Fibroblast of lung (primary cell): ENCODE measurements at regions not wholly inside any gene's neighbourhood (a gene's known extent, or its start where the extent isn't known, plus 50 kb on each side); places are given as distances from the start of the nearest gene placed in this dataset.
A peak's percentile ranks its signal among the peaks of the same experiment; 100 is the strongest.

Experiments
- DNase-seq, 2 donors: peaks; one replicate each; pipeline versions ENCODE4 v3.0.0 to v3.0.0-alpha.2; 2010; ENCODE audit warnings: low read depth in 2 of 2
- H2AFZ ChIP-seq: 2 replicates; pipeline ENCODE4 v1.5.1; 2012; ENCODE audit warnings: low read length, control low read depth, inconsistent platforms
- H3K27ac ChIP-seq: 2 replicates; pipeline ENCODE4 v1.5.1; 2011; ENCODE audit warnings: low read length, control low read depth; ENCODE audit not compliant: insufficient read depth
- H3K27me3 ChIP-seq: 2 replicates; pipeline ENCODE4 v1.5.1; 2011; ENCODE audit warnings: mild to moderate bottlenecking, low read length; ENCODE audit not compliant: control insufficient read depth, insufficient read depth
- H3K36me3 ChIP-seq: 2 replicates; pipeline ENCODE4 v1.5.1; 2011; ENCODE audit warnings: low read length; ENCODE audit not compliant: control insufficient read depth, insufficient read depth
- H3K4me1 ChIP-seq: 2 replicates; pipeline ENCODE4 v1.5.1; 2011; ENCODE audit warnings: low read length; ENCODE audit not compliant: control insufficient read depth, insufficient read depth; ENCODE audit errors: extremely low read depth
- H3K4me2 ChIP-seq: 2 replicates; pipeline ENCODE4 v1.5.1; 2011; ENCODE audit warnings: low read length, control low read depth; ENCODE audit not compliant: insufficient read depth; ENCODE audit errors: extremely low read depth
- H3K4me3 ChIP-seq, 4 experiments: fragments of 200-600 bp in 1 of 4; sonication (generic) in 1 of 4; replicated peaks in 1 of 4; 2 replicates each; pipeline ENCODE4 v1.5.1; 2011 to 2016; ENCODE audit warnings: low read length in 4 of 4, low read depth in 3 of 4, mild to moderate bottlenecking in 3 of 4, control low read depth in 2 of 4, inconsistent platforms in 1 of 4, mixed read lengths in 1 of 4; ENCODE audit not compliant: insufficient read depth in 1 of 4; ENCODE audit errors: control extremely low read depth in 1 of 4
- H3K79me2 ChIP-seq: 2 replicates; pipeline ENCODE4 v1.5.1; 2012; ENCODE audit warnings: mild to moderate bottlenecking, low read length, inconsistent platforms; ENCODE audit not compliant: control insufficient read depth, insufficient read depth
- H3K9ac ChIP-seq: 2 replicates; pipeline ENCODE4 v1.5.1; 2011; ENCODE audit warnings: mild to moderate bottlenecking, low read length, control low read depth; ENCODE audit not compliant: insufficient read depth
- H3K9me3 ChIP-seq: 2 replicates; pipeline ENCODE4 v1.5.1; 2012; ENCODE audit warnings: low read depth, low read length; ENCODE audit not compliant: control insufficient read depth, insufficient read depth
- H4K20me1 ChIP-seq: 2 replicates; pipeline ENCODE4 v1.5.1; 2011; ENCODE audit warnings: low read length; ENCODE audit not compliant: control insufficient read depth, insufficient read depth; ENCODE audit errors: extremely low read depth
- EZH2 ChIP-seq: IDR thresholded peaks from 2 replicates; pipeline ENCODE4 v1.5.1; 2012; ENCODE audit warnings: low read length, control low read depth, mild to moderate bottlenecking; ENCODE audit errors: missing control alignments
- TF ChIP-seq, protein P1 (sequence below), 2 donors: IDR thresholded peaks in 1 of 2; conservative IDR thresholded peaks in 1 of 2; 1 replicate in 1 of 2; 2 replicates in 1 of 2; pipeline ENCODE4 v1.5.1; 2011 to 2012; ENCODE audit warnings: low read length in 2 of 2, control low read depth in 1 of 2, inconsistent platforms in 1 of 2, low read depth in 1 of 2, mild to moderate bottlenecking in 1 of 2

GRCh38 chr4:65063601-65064000 is 606.7 kb downstream of the EPHA5 start:
- Histone ChIP-seq H3K4me3 (no peak overlapping the region), H2AFZ (no peak overlapping the region), H3K4me1 (no peaks in the 10 kb centered on the region), H3K27me3 (no peaks in the 10 kb centered on the region), H3K4me2 (no peak overlapping the region), H3K79me2 (no peaks in the 10 kb centered on the region), H3K9me3 (no peaks in the 10 kb centered on the region), H4K20me1 (no peaks in the 10 kb centered on the region), H3K9ac (no peak overlapping the region), H3K27ac (no peak overlapping the region), H3K36me3 (no peaks in the 10 kb centered on the region)
- TF ChIP-seq, protein P1, sequence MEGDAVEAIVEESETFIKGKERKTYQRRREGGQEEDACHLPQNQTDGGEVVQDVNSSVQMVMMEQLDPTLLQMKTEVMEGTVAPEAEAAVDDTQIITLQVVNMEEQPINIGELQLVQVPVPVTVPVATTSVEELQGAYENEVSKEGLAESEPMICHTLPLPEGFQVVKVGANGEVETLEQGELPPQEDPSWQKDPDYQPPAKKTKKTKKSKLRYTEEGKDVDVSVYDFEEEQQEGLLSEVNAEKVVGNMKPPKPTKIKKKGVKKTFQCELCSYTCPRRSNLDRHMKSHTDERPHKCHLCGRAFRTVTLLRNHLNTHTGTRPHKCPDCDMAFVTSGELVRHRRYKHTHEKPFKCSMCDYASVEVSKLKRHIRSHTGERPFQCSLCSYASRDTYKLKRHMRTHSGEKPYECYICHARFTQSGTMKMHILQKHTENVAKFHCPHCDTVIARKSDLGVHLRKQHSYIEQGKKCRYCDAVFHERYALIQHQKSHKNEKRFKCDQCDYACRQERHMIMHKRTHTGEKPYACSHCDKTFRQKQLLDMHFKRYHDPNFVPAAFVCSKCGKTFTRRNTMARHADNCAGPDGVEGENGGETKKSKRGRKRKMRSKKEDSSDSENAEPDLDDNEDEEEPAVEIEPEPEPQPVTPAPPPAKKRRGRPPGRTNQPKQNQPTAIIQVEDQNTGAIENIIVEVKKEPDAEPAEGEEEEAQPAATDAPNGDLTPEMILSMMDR (conservative IDR thresholded peaks at IDR 0.05 in 1 of 2, IDR thresholded peaks at IDR 0.05 in 1 of 2; ENCODE audit: low read depth in 1 of 2, low read length in 2 of 2) = no peak
- TF ChIP-seq EZH2 = no peak
- no peak for DNase-seq

GRCh38 chr4:65050786-65051185 is 619.5 kb downstream of the EPHA5 start:
- Histone ChIP-seq H3K9ac (no peak overlapping the region), H3K4me1 (no peaks in the 10 kb centered on the region), H2AFZ (no peak overlapping the region), H3K9me3 (no peaks in the 10 kb centered on the region), H3K4me2 (no peak overlapping the region), H3K79me2 (no peaks in the 10 kb centered on the region), H3K27me3 (no peaks in the 10 kb centered on the region), H3K4me3 (no peak overlapping the region), H3K27ac (no peak overlapping the region), H3K36me3 (no peaks in the 10 kb centered on the region), H4K20me1 (no peaks in the 10 kb centered on the region)
- no peak for DNase-seq
- no peak for TF ChIP-seq EZH2
- TF ChIP-seq, protein P1 (conservative IDR thresholded peaks at IDR 0.05 in 1 of 2, IDR thresholded peaks at IDR 0.05 in 1 of 2; ENCODE audit: low read depth in 1 of 2, low read length in 2 of 2) = no peak

GRCh38 chr4:65046192-65047133 is 623.8 kb downstream of the EPHA5 start:
- peak in 1 of 2 donors; percentile 77 for DNase-seq
- no peak overlapping the region for H3K4me2 ChIP-seq
- H3K4me3 ChIP-seq = no peak overlapping the region
- no peak overlapping the region for H3K27ac ChIP-seq
- no peaks in the 10 kb centered on the region for H3K36me3 ChIP-seq
- H2AFZ ChIP-seq = no peak overlapping the region
- H3K27me3 ChIP-seq = no peaks in the 10 kb centered on the region
- no peaks in the 10 kb centered on the region for H3K9me3 ChIP-seq
- H3K79me2 ChIP-seq = no peaks in the 10 kb centered on the region
- no peaks in the 10 kb centered on the region for H3K4me1 ChIP-seq
- TF ChIP-seq, protein P1 (conservative IDR thresholded peaks at IDR 0.05 in 1 of 2, IDR thresholded peaks at IDR 0.05 in 1 of 2; ENCODE audit: low read depth in 1 of 2, low read length in 2 of 2) = no peak
- TF ChIP-seq EZH2 = no peak
- H3K9ac ChIP-seq = no peak overlapping the region
- no peaks in the 10 kb centered on the region for H4K20me1 ChIP-seq
